Gastrocnemius medialis (tissue), 4 donors: ENCODE measurements at regions not wholly inside any gene's neighbourhood (a gene's known extent, or its start where the extent isn't known, plus 50 kb on each side); places are given as distances from the start of the nearest gene placed in this dataset.

ENCODE experiments used
- ATAC-seq, 2 donors: fragments of 150-250 bp; one replicate each; pipeline ENCODE4 v1.9.1; 2016
- DNase-seq, 2 donors: peaks; one replicate each; pipeline ENCODE4 v3.0.0-alpha.2; 2019
- H3K27ac ChIP-seq, 4 donors: fragments of 200-600 bp; sonication (generic); 1 replicate in 1 of 4; 2 replicates in 3 of 4; pipeline ENCODE4 v1.5.1; 2016 to 2018; ENCODE audit warnings: mild to moderate bottlenecking in 2 of 4, moderate library complexity in 1 of 4
- H3K27me3 ChIP-seq, 3 donors: fragments of 200-600 bp; sonication (generic) in 2 of 3; 1 replicate in 1 of 3; 2 replicates in 2 of 3; pipeline versions ENCODE4 v1.5.1 to v1.6.0; 2016 to 2019; ENCODE audit warnings: mild to moderate bottlenecking in 1 of 3, moderate library complexity in 1 of 3
- H3K36me3 ChIP-seq, 2 donors: fragments of 200-600 bp; sonication (generic) in 1 of 2; one replicate each; pipeline ENCODE4 v1.5.1; 2017 to 2018
- H3K4me1 ChIP-seq, 2 donors: fragments of 200-600 bp; sonication (generic) in 1 of 2; one replicate each; pipeline ENCODE4 v1.5.1; 2016 to 2017; ENCODE audit warnings: mild to moderate bottlenecking in 2 of 2
- H3K4me3 ChIP-seq, 4 donors: fragments of 200-600 bp; sonication (generic) in 3 of 4; 1 replicate in 1 of 4; 2 replicates in 3 of 4; pipeline ENCODE4 v1.5.1; 2016 to 2019; ENCODE audit warnings: mild to moderate bottlenecking in 2 of 4
- H3K9me3 ChIP-seq, 3 donors: fragments of 200-600 bp; sonication (generic) in 2 of 3; 1 replicate in 1 of 3; 2 replicates in 2 of 3; pipeline ENCODE4 v1.5.1; 2016 to 2019
- POLR2A ChIP-seq, 2 donors: fragments of 450-650 bp; IDR thresholded peaks; one replicate each; pipeline ENCODE4 v1.6.1; 2017; ENCODE audit warnings: antibody characterized with exemption in 2 of 2, mild to moderate bottlenecking in 2 of 2, moderate library complexity in 2 of 2
- in situ Hi-C, 4 donors: fragments of 200-750 bp; cut with MboI; loops; one replicate each; pipeline versions ENCODE4 v1.15.0 to v1.8.0; 2017; ENCODE audit warnings: low sequenced_read_pairs in 4 of 4
- intact Hi-C: fragments of 100-400 bp; cut with DNase I; formaldehyde crosslinking; loops from one replicate; pipeline ENCODE4 v1.15.1; 2023; ENCODE audit warnings: low total_unique reads
- TF ChIP-seq, protein P1 (sequence below), 5 experiments: fragments of 450-650 bp in 3 of 5; fragments of 200-600 bp in 2 of 5; sonication (generic) in 2 of 5; IDR thresholded peaks in 4 of 5; conservative IDR thresholded peaks in 1 of 5; 1 replicate in 4 of 5; 2 replicates in 1 of 5; pipeline ENCODE4 v1.5.1; 2016 to 2019; ENCODE audit warnings: antibody characterized with exemption in 5 of 5, mild to moderate bottlenecking in 3 of 5, moderate library complexity in 3 of 5

DNA sequence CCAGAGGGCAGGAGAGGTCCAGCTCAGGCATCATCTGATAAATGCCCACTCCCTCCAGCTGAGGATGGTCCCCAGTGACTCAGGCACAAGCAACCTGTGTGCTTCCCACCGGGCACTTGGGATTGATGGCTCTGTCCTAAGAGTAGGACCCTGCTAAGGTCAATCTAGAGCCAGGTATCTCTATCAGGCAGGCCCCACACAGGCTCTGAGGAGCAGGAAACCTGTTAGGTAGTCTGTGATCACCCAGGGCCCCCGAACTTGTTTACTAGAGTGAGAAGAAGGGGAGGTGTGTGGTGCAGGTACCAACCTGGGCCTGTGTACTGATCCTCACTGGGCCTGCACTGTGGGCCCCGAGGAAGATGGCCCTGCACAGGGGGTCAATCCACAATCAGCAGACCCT is 119.6 kb upstream of the FSTL4 start:
- H3K27me3 ChIP-seq = no peaks in the 10 kb centered on the region
- H3K9me3 ChIP-seq = no peaks in the 10 kb centered on the region
- H3K27ac ChIP-seq = no peak overlapping the region
- no peaks in the 10 kb centered on the region for H3K4me1 ChIP-seq
- in situ Hi-C loops = no loop called here
- H3K4me3 ChIP-seq = no peak overlapping the region
- TF ChIP-seq, protein P1, sequence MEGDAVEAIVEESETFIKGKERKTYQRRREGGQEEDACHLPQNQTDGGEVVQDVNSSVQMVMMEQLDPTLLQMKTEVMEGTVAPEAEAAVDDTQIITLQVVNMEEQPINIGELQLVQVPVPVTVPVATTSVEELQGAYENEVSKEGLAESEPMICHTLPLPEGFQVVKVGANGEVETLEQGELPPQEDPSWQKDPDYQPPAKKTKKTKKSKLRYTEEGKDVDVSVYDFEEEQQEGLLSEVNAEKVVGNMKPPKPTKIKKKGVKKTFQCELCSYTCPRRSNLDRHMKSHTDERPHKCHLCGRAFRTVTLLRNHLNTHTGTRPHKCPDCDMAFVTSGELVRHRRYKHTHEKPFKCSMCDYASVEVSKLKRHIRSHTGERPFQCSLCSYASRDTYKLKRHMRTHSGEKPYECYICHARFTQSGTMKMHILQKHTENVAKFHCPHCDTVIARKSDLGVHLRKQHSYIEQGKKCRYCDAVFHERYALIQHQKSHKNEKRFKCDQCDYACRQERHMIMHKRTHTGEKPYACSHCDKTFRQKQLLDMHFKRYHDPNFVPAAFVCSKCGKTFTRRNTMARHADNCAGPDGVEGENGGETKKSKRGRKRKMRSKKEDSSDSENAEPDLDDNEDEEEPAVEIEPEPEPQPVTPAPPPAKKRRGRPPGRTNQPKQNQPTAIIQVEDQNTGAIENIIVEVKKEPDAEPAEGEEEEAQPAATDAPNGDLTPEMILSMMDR (IDR thresholded peaks at IDR 0.05 in 4 of 5, conservative IDR thresholded peaks at IDR 0.05 in 1 of 5) = no peak
- TF ChIP-seq POLR2A (IDR thresholded peaks at IDR 0.05) = no peak
- no peaks in the 10 kb centered on the region for H3K36me3 ChIP-seq
- intact Hi-C loops = no loop called here
- DNase-seq (no peak), ATAC-seq (no peak)

DNA sequence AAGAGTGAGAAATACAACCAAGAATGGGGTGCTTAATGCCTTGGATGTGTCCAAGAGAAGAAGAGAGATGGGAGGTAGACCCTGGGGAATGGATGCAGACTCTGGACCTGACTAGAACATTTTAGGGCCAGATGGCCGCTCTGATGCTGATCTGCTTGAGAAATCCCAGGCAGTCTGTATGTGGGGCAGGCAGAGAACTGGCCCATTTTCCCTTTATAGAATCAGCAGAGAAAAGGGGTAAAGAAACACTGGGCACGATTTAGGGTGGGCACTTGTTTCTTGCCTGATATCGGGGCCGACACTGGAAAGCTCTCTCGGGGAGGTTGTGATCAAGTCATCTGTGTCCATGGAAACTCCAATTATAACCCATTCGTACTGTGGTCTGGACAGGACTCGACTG is 118.5 kb upstream of the FSTL4 start:
- no peaks in the 10 kb centered on the region for H3K36me3 ChIP-seq
- in situ Hi-C loops (no loop called here), intact Hi-C loops (no loop called here)
- no peak for DNase-seq
- no peaks in the 10 kb centered on the region for H3K9me3 ChIP-seq
- no peak overlapping the region for H3K27ac ChIP-seq
- no peak overlapping the region for H3K4me3 ChIP-seq
- no peaks in the 10 kb centered on the region for H3K27me3 ChIP-seq
- no peaks in the 10 kb centered on the region for H3K4me1 ChIP-seq
- no peak for TF ChIP-seq POLR2A (IDR thresholded peaks at IDR 0.05)
- TF ChIP-seq, protein P1 (IDR thresholded peaks at IDR 0.05 in 4 of 5, conservative IDR thresholded peaks at IDR 0.05 in 1 of 5) = no peak
- ATAC-seq = no peak

DNA sequence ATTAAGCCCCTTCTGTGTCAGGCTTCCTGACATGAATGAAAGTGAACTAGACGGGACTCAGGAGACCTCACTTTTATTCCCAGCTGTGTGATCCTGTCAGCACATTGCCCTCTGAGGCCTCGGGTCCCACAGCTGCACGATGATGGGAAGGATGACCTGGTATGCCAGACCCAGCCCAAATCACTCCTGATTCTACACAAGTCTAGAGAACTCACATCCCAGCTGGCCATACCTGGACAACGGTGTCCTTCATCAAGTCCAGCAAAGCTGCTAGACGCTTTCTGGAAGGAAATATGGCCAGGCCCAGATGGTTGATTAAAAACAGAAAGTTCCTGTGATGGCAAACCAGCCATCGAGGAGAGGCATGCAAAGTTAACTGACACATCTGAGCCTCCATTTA is 118.0 kb upstream of the FSTL4 start:
- no peaks in the 10 kb centered on the region for H3K36me3 ChIP-seq
- TF ChIP-seq, protein P1 (IDR thresholded peaks at IDR 0.05 in 4 of 5, conservative IDR thresholded peaks at IDR 0.05 in 1 of 5) = no peak
- TF ChIP-seq POLR2A (IDR thresholded peaks at IDR 0.05) = no peak

DNA sequence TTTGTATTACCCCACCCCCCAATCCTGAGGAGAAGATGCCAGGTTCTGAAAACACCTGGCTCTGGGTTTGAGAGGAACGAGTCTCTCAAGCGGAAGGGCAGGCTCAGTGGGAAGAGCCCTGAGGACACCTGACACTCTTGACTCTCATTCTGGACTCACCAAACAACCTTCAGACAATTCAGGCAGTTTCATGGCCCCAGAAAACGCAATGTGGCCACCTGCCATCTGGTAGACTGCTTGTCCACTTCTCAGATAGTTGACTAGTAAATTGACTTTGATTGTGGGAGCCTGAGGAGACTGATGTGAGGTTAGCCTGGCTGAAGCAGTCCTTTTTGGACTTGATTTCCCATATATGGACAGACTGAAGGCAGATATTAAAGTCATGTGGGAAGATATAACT is 117.5 kb upstream of the FSTL4 start:
- H3K9me3 ChIP-seq = no peaks in the 10 kb centered on the region
- H3K4me1 ChIP-seq = no peaks in the 10 kb centered on the region
- no peak overlapping the region for H3K4me3 ChIP-seq
- in situ Hi-C loops (no loop called here), intact Hi-C loops (no loop called here)
- no peak overlapping the region for H3K27ac ChIP-seq
- H3K27me3 ChIP-seq = no peaks in the 10 kb centered on the region
- ATAC-seq (no peak), DNase-seq (no peak)
- no peak for TF ChIP-seq POLR2A (IDR thresholded peaks at IDR 0.05)
- TF ChIP-seq, protein P1 (IDR thresholded peaks at IDR 0.05 in 4 of 5, conservative IDR thresholded peaks at IDR 0.05 in 1 of 5) = no peak
- no peaks in the 10 kb centered on the region for H3K36me3 ChIP-seq

More for the DNA sequence above, 118.0 kb upstream of the FSTL4 start:
- in situ Hi-C loops = no loop called here
- H3K4me3 ChIP-seq = no peak overlapping the region
- DNase-seq = no peak
- intact Hi-C loops = no loop called here
- H3K27ac ChIP-seq = no peak overlapping the region
- H3K9me3 ChIP-seq = no peaks in the 10 kb centered on the region
- H3K4me1 ChIP-seq = no peaks in the 10 kb centered on the region
- ATAC-seq = no peak
- no peaks in the 10 kb centered on the region for H3K27me3 ChIP-seq

DNA sequence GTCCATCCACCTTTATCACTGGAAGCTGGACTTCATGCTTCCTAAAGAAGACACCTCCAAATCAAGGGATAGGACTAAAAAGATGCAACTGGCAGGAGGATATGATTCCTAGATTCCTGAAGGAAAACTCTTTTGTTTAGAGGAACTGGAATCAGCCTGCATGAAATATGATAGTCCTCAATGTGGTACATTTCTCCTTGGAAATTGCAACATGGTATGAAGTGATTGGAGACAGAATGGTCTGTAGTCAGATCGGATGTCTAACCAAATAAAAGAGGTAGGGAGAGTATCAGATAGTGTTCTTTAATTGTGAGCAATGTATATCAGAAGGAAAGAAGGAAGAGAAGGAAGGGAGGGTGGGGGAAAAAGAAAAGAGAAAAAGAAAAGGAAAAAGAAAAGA is 116.1 kb upstream of the FSTL4 start:
- DNase-seq (no peak), ATAC-seq (no peak)
- in situ Hi-C loops = no loop called here
- intact Hi-C loops = no loop called here
- Histone ChIP-seq H3K27me3 (no peaks in the 10 kb centered on the region), H3K4me3 (no peak overlapping the region), H3K4me1 (no peaks in the 10 kb centered on the region), H3K36me3 (no peaks in the 10 kb centered on the region), H3K9me3 (no peaks in the 10 kb centered on the region), H3K27ac (no peak overlapping the region)
- TF ChIP-seq, protein P1 (IDR thresholded peaks at IDR 0.05 in 4 of 5, conservative IDR thresholded peaks at IDR 0.05 in 1 of 5) = no peak
- TF ChIP-seq POLR2A (IDR thresholded peaks at IDR 0.05) = no peak
